GM12865 (cell line): ENCODE measurements at regions not wholly inside any gene's neighbourhood (a gene's known extent, or its start where the extent isn't known, plus 50 kb on each side); places are given as distances from the start of the nearest gene placed in this dataset.

Experiments used
- DNase-seq: peaks from one replicate; pipeline ENCODE4 v3.0.0; 2010; ENCODE audit warnings: low read depth
- H3K4me3 ChIP-seq: 2 replicates; pipeline ENCODE4 v1.5.1; 2011; ENCODE audit warnings: mild to moderate bottlenecking, low read depth, low read length, control low read depth
- TF ChIP-seq, protein P1 (sequence below): IDR thresholded peaks from 2 replicates; pipeline ENCODE4 v1.5.1; 2011; ENCODE audit warnings: low read length, control low read depth, low read depth, inconsistent platforms; ENCODE audit not compliant: insufficient read depth; ENCODE audit errors: missing control alignments

DNA sequence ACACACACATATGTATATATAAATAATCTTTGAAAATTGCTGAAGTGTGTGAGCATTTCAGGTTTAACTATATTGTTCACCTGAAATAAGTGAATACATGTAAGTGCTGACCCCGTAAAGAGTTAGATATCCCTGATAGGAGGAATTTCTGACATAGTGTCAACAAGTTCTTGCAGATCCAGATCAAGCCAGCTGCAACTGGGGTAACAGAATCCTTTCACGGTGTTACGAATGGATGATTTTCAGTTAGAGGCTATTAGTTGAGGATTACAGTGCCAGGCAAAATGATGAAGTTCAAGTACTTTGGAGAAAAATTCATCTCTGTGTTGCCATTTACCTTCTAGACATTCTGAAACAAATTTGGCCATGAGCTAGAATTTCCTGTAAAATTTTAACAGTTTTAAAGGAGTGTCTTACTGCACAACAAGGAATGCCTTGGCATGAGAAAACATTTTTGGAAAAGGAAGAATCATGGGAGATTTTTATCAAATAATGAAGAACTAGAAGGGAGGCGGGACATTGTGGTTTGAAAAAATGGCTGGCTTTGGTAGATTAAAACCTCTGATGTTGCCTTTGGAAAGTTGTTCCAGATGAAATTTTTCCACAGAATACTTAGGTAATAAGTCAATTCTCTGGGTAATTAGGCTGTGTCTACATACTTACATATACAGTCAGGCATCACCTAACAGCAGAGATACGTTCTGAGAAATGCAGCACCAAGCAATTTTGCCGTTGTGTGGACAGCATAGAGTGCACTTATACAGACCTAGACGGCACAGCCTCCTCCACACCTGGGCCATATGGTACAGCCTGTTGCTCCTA, 84.4 kb upstream of the FAT1 start:
- no peak overlapping the region for H3K4me3 ChIP-seq

DNA sequence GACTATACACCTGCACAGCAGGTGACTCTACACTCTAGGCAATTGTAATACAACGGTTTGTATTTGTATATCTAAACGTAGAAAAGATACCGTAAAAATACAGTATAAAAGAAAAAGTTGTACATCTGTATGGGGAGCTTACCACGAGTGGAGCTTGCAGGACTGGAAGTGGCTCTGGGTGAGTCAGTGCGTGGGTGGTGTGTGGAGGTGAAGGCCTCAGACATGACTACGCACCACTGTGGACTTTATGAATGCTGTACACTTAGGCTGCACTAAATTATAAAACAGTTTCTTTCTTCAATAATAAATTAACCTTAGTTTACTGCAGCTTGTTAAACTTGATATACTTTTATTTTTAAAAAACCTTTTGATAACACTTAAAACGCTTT, 85.0 kb upstream of the FAT1 start:
- no peak for DNase-seq
- TF ChIP-seq, protein P1, sequence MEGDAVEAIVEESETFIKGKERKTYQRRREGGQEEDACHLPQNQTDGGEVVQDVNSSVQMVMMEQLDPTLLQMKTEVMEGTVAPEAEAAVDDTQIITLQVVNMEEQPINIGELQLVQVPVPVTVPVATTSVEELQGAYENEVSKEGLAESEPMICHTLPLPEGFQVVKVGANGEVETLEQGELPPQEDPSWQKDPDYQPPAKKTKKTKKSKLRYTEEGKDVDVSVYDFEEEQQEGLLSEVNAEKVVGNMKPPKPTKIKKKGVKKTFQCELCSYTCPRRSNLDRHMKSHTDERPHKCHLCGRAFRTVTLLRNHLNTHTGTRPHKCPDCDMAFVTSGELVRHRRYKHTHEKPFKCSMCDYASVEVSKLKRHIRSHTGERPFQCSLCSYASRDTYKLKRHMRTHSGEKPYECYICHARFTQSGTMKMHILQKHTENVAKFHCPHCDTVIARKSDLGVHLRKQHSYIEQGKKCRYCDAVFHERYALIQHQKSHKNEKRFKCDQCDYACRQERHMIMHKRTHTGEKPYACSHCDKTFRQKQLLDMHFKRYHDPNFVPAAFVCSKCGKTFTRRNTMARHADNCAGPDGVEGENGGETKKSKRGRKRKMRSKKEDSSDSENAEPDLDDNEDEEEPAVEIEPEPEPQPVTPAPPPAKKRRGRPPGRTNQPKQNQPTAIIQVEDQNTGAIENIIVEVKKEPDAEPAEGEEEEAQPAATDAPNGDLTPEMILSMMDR, result no peak
- no peak overlapping the region for H3K4me3 ChIP-seq

More for the DNA sequence above, 84.4 kb upstream of the FAT1 start:
- TF ChIP-seq, protein P1, result no peak
- no peak for DNase-seq

DNA sequence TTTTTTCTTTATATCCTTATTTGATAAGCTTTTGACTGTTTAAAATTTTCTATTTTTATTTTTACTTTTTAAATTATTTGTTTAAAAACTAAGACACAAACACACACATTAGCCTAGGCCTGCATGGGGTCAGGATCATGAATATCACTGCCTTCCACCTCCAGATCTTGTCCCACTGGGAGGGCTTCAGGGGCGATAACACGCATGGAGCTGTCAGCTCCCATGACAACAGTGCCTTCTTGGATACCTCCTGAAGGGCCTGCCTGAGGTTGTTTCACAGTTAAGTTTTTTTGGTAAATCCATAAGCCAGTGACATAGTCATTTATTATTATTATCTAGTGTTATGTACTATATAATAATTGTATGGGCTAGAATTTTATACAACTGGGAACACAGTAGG, 85.4 kb upstream of the FAT1 start:
- DNase-seq, result no peak
- TF ChIP-seq, protein P1, result no peak
- H3K4me3 ChIP-seq, result no peak overlapping the region

DNA sequence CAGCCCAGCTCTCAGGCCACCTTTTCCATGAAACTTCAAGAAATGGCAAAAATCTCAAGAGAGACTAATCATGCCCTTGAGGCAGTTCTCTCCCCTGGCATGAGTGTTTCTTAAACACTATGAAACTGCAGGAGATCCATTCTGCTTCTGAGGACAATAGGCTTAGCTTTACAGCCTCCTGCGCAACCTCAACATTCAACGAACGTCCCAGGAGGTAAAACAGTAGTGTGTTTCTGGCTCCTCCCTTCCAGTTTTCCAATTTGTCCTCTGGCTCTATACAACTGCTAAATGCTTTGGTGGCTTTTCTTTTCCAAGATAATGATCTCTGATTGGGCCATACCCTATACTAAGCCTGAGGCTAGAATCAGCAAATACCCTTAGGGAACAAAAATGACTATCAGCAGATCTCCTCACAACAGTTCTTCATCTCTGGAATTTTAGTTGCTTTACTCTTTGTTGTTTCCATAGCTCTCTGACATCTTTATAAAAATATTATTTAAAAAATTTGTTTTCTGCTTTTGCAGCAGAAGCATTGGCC, 87.0 kb upstream of the FAT1 start:
- DNase-seq, result no peak
- no peak overlapping the region for H3K4me3 ChIP-seq
- TF ChIP-seq, protein P1, result no peak

DNA sequence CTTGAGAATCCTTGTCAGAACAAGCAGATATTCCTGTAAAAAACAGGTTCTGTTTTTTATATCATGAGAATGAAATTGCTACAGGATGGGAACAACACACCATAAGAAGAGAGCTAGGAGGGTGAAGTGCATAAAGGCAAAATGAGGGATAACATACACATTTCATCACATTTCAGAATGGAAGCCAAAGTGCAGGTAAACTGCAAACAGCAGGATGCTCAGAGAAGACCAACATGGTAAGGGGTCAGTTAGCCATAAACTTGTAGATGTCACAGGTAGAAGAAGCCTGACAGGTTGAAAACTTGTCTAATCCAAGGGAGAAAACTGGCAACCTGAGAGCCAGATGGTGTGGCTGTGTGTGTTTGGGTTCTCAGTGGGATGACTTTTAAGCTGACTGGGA, 88.9 kb upstream of the FAT1 start:
- TF ChIP-seq, protein P1, result no peak
- DNase-seq, result no peak
- H3K4me3 ChIP-seq, result no peak overlapping the region

DNA sequence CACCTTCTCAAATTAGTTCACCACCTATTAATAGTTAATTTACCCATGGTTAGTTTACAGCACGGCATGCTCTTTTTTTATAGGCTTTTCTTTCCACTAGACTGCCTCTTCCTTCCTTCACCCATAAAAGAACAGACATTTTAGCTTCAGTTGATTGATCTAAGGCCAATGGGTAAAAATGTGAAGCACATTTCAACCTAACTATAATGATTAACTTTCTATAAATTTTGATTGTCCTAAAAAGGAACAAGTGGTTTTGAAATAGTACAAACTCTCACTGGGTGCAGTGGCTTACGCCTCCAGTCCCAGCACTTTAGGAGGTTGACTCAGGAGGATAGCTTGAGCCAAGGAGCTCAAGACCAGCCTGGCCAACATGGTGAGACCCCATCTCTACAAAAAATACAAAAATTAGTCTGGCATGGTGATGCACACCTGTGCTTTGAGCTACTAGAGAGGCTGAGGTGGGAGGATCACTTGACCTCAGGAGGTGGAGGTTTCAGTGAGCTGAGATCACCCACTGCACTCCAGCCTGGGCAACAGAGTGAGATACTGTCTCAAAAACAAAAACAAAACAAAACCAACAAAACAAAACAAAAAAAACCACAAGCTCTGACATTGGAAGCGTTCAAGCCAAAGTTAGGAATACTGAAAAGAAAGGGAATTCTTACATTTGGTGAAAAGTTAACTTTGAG, 89.9 kb upstream of the FAT1 start:
- TF ChIP-seq, protein P1, result no peak
- no peak for DNase-seq
- no peak overlapping the region for H3K4me3 ChIP-seq
